ENCODE measurements at regions not wholly inside any gene's neighbourhood (a gene's known extent, or its start where the extent isn't known, plus 50 kb on each side); places are given as distances from the start of the nearest gene placed in this dataset.

DNA sequence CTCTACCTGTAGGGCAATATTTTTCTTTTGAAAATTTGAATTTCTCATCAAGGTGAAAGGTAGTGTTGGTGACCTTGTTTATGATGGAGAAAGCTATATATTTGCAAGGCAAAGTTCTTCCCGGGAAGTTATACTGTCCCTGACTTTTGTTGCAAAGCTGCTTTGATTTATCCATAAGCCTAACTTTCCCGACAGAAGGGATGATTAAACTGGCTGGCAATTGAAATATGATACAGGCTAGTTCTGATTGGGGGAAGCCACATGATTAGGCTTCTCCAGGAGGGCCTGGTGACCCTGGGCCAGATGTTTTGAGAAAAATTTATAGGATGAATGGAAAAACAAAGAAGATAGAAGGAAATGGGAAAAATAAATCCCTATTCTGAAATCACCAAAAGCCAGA, 215.5 kb downstream of the ACTR3B start:
- TF ChIP-seq YY1 (IDR thresholded peaks at IDR 0.05; ENCODE audit: insufficient read depth, insufficient read length) = no peak
- TF ChIP-seq SUZ12 (IDR thresholded peaks at IDR 0.05; ENCODE audit: extremely low read depth, insufficient read depth, insufficient read length) = no peak

Data from NT2/D1 (cell line).